PC-3 (cell line): ENCODE measurements at regions not wholly inside any gene's neighbourhood (a gene's known extent, or its start where the extent isn't known, plus 50 kb on each side); places are given as distances from the start of the nearest gene placed in this dataset.

Source experiments
- CTCF ChIP-seq: fragments of 300-600 bp; sonication (generic); conservative IDR thresholded peaks from 2 replicates; pipeline ENCODE4 v1.5.1; 2017; ENCODE audit warnings: antibody characterized with exemption, low read depth, mild to moderate bottlenecking, low read length
- EZH2 ChIP-seq: fragments of 300-600 bp; sonication (generic); IDR thresholded peaks from one replicate; pipeline ENCODE4 v1.6.1; 2017; ENCODE audit warnings: antibody characterized with exemption, mild to moderate bottlenecking, low read length; ENCODE audit not compliant: unreplicated experiment
- EZH2phosphoT487 ChIP-seq: fragments of 300-600 bp; sonication (generic); IDR thresholded peaks from 2 replicates; pipeline ENCODE4 v1.6.1; 2018; ENCODE audit warnings: mild to moderate bottlenecking, antibody characterized with exemption, low read length, borderline replicate concordance

- TF ChIP-seq CTCF (no peak), EZH2phosphoT487 (no peak), EZH2 (no peak)
Measured at GRCh38 chr11:127709960-127710359, 709.4 kb upstream of the KIRREL3 start.
